ENCODE measurements at regions not wholly inside any gene's neighbourhood (a gene's known extent, or its start where the extent isn't known, plus 50 kb on each side); places are given as distances from the start of the nearest gene placed in this dataset.

DNA sequence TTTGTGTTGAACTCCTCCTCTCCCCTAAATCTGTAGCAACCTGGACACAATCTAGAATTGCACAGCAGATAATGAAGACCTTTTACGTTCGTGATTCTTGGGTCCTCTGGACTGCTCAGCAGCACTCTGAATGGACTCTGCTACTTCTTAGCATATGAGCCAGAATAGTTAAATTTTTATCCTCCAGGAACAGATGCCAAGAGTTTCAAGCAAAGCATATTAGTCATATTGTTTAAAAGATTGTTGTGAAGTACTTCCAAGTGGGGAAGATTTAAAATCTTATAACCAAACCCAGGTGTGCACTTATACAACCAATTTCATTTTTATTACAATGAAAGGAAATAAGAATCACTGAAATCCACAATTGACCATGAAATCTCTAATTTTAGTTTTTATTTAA, 118.9 kb upstream of the EXOC2 start:
- H3K4me1 ChIP-seq (ENCODE audit: insufficient read depth): no peaks in the 10 kb centered on the region
- H3K9me3 ChIP-seq (ENCODE audit: low read depth): no peaks in the 10 kb centered on the region
- no peak for DNase-seq (ENCODE audit: low spot score)
- H3K27me3 ChIP-seq: no peaks in the 10 kb centered on the region
- no peaks in the 10 kb centered on the region for H3K9me2 ChIP-seq (replicated peaks; ENCODE audit: insufficient read depth)
- H2AFZ ChIP-seq: no peak overlapping the region
- H4K20me1 ChIP-seq (ENCODE audit: insufficient read depth, poor library complexity, severe bottlenecking): no peaks in the 10 kb centered on the region
- H3K4me2 ChIP-seq: no peak overlapping the region
- TF ChIP-seq, protein P1, sequence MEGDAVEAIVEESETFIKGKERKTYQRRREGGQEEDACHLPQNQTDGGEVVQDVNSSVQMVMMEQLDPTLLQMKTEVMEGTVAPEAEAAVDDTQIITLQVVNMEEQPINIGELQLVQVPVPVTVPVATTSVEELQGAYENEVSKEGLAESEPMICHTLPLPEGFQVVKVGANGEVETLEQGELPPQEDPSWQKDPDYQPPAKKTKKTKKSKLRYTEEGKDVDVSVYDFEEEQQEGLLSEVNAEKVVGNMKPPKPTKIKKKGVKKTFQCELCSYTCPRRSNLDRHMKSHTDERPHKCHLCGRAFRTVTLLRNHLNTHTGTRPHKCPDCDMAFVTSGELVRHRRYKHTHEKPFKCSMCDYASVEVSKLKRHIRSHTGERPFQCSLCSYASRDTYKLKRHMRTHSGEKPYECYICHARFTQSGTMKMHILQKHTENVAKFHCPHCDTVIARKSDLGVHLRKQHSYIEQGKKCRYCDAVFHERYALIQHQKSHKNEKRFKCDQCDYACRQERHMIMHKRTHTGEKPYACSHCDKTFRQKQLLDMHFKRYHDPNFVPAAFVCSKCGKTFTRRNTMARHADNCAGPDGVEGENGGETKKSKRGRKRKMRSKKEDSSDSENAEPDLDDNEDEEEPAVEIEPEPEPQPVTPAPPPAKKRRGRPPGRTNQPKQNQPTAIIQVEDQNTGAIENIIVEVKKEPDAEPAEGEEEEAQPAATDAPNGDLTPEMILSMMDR (IDR thresholded peaks at IDR 0.05; ENCODE audit: poor library complexity): no peak
- TF ChIP-seq EZH2 (IDR thresholded peaks at IDR 0.05; ENCODE audit: borderline replicate concordance) (no peak), EZH2phosphoT487 (IDR thresholded peaks at IDR 0.05; ENCODE audit: low read depth, severe bottlenecking, unreplicated experiment) (no peak)
- H3K27ac ChIP-seq: no peak overlapping the region
- no peak overlapping the region for H3K4me3 ChIP-seq
- H3K36me3 ChIP-seq (replicated peaks; ENCODE audit: insufficient read depth, low read depth): no peaks in the 10 kb centered on the region
- H3K79me2 ChIP-seq: no peaks in the 10 kb centered on the region
- WGBS (ENCODE audit: low lambda C conversion rate, missing lambda C conversion rate): 59% methylated on average over 2 of the region's 2 CpGs

DNA sequence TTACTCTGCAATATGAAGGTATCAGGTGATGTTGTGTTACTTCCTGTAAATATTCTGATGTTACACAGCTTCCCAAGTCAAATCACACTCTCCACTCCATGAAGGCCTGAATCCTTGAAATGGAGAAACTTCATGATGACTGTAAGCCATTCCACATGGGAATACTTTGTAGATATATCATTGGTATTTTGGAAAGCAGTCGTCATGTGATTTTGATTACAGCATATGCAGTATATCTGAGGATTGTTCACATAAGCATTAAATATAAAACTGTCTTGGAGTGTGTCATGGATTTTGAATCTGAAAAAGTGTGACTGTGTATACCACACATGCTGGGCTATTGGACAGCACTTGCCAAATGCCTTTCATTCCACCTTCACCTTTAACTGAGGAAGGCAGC, 118.3 kb upstream of the EXOC2 start:
- no peaks in the 10 kb centered on the region for H3K9me2 ChIP-seq (replicated peaks; ENCODE audit: insufficient read depth)
- H3K79me2 ChIP-seq: no peaks in the 10 kb centered on the region
- no peaks in the 10 kb centered on the region for H3K9me3 ChIP-seq (ENCODE audit: low read depth)
- H3K4me2 ChIP-seq: no peak overlapping the region
- H3K4me1 ChIP-seq (ENCODE audit: insufficient read depth): no peaks in the 10 kb centered on the region
- no peak for DNase-seq (ENCODE audit: low spot score)
- H3K36me3 ChIP-seq (replicated peaks; ENCODE audit: insufficient read depth, low read depth): no peaks in the 10 kb centered on the region
- H3K4me3 ChIP-seq: no peak overlapping the region
- no peaks in the 10 kb centered on the region for H4K20me1 ChIP-seq (ENCODE audit: insufficient read depth, poor library complexity, severe bottlenecking)
- no peak overlapping the region for H2AFZ ChIP-seq
- H3K27ac ChIP-seq: no peak overlapping the region
- TF ChIP-seq EZH2phosphoT487 (IDR thresholded peaks at IDR 0.05; ENCODE audit: low read depth, severe bottlenecking, unreplicated experiment) (no peak), EZH2 (IDR thresholded peaks at IDR 0.05; ENCODE audit: borderline replicate concordance) (no peak)
- TF ChIP-seq, protein P1 (IDR thresholded peaks at IDR 0.05; ENCODE audit: poor library complexity): no peak
- WGBS (ENCODE audit: low lambda C conversion rate, missing lambda C conversion rate): 73% methylated on average over 1 of the region's 1 CpG
- no peaks in the 10 kb centered on the region for H3K27me3 ChIP-seq

DNA sequence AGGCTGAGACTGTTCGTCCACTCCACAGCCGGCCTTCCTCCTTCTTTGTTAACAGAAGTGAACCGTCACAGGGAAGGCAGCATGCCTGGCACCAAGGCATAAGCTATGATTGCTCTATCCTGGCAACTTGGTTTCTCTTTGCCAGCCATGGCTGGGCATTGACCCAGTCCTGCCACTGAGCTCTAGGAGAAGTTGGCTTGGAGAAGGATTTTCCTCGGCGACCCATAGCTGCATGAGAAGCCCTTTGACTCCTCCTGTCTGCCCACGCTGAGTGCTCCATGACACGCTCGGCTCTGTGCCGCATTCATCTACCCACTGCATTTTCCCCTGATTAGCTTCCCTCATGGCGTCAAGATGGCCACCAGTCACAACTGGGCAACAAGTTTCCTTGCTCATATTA, 111.8 kb upstream of the EXOC2 start:
- Histone ChIP-seq H3K9me3 (ENCODE audit: low read depth) (no peaks in the 10 kb centered on the region), H3K4me1 (ENCODE audit: insufficient read depth) (no peaks in the 10 kb centered on the region), H4K20me1 (ENCODE audit: insufficient read depth, poor library complexity, severe bottlenecking) (no peaks in the 10 kb centered on the region), H3K4me2 (no peak overlapping the region), H3K4me3 (no peak overlapping the region), H3K79me2 (no peaks in the 10 kb centered on the region), H3K27ac (no peak overlapping the region), H3K9me2 (replicated peaks; ENCODE audit: insufficient read depth) (no peaks in the 10 kb centered on the region), H3K27me3 (no peaks in the 10 kb centered on the region), H2AFZ (no peak overlapping the region), H3K36me3 (replicated peaks; ENCODE audit: insufficient read depth, low read depth) (no peaks in the 10 kb centered on the region)
- WGBS (ENCODE audit: low lambda C conversion rate, missing lambda C conversion rate): over 99% methylated on average over 10 of the region's 10 CpGs
- no peak for TF ChIP-seq EZH2 (IDR thresholded peaks at IDR 0.05; ENCODE audit: borderline replicate concordance)
- no peak for DNase-seq (ENCODE audit: low spot score)

DNA sequence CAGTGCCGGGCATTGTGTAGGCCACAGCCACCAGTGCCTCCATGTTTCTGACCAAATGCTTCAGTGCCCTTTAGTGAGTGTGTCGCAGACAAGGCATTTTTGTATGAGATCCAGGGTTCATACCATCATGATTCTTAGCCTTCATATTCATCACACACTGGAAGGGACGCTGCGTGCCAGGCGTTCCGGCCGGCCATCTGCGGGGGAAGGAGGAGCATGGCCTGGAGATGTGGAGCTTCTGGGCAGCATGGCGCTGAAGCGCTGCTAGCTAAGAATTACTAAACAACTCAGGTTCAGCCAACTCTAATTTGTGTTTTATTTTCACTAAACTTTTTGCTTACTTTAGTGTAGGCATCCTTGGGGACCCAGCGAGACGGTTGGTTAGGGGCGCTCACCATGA, 111.4 kb upstream of the EXOC2 start:
- no peak overlapping the region for H3K4me2 ChIP-seq
- H4K20me1 ChIP-seq (ENCODE audit: insufficient read depth, poor library complexity, severe bottlenecking): no peaks in the 10 kb centered on the region
- 96% methylated on average over 13 of the region's 13 CpGs for WGBS (ENCODE audit: low lambda C conversion rate, missing lambda C conversion rate)
- H3K36me3 ChIP-seq (replicated peaks; ENCODE audit: insufficient read depth, low read depth): no peaks in the 10 kb centered on the region
- no peaks in the 10 kb centered on the region for H3K4me1 ChIP-seq (ENCODE audit: insufficient read depth)
- no peak overlapping the region for H3K4me3 ChIP-seq
- H3K79me2 ChIP-seq: no peaks in the 10 kb centered on the region
- H3K9me2 ChIP-seq (replicated peaks; ENCODE audit: insufficient read depth): no peaks in the 10 kb centered on the region
- no peak for DNase-seq (ENCODE audit: low spot score)
- TF ChIP-seq EZH2phosphoT487 (IDR thresholded peaks at IDR 0.05; ENCODE audit: low read depth, severe bottlenecking, unreplicated experiment) (no peak), EZH2 (IDR thresholded peaks at IDR 0.05; ENCODE audit: borderline replicate concordance) (no peak)
- TF ChIP-seq, protein P1 (IDR thresholded peaks at IDR 0.05; ENCODE audit: poor library complexity): no peak
- H3K27me3 ChIP-seq: no peaks in the 10 kb centered on the region
- H3K27ac ChIP-seq: no peak overlapping the region
- H3K9me3 ChIP-seq (ENCODE audit: low read depth): no peaks in the 10 kb centered on the region
- no peak overlapping the region for H2AFZ ChIP-seq

Data from hepatocyte (in vitro differentiated cells).